HG02870 (cell line): ENCODE measurements at regions not wholly inside any gene's neighbourhood (a gene's known extent, or its start where the extent isn't known, plus 50 kb on each side); places are given as distances from the start of the nearest gene placed in this dataset.

ENCODE experiments used
- ATAC-seq: cut with Tn5 transposase; IDR thresholded peaks from one replicate; pipeline ENCODE4 v1.9.1; 2021; ENCODE audit warnings: mild to moderate bottlenecking, moderate library complexity; ENCODE audit not compliant: unreplicated experiment

GRCh38 chr2:234343372-234343771 is 153.5 kb downstream of the ARL4C start:
- ATAC-seq = no peak

- no peak for ATAC-seq
These were observed 155.4 kb downstream of the ARL4C start for GRCh38 chr2:234341306-234341985.

- ATAC-seq = no peak
These were observed 157.4 kb downstream of the ARL4C start for GRCh38 chr2:234339501-234339900.

GRCh38 chr2:234339011-234339410 is 157.9 kb downstream of the ARL4C start:
- no peak for ATAC-seq

- no peak for ATAC-seq
These were observed 161.1 kb downstream of the ARL4C start for GRCh38 chr2:234335661-234336228.

- ATAC-seq = no peak
These were observed 162.1 kb downstream of the ARL4C start for GRCh38 chr2:234334756-234335155.

- no peak for ATAC-seq
These were observed 162.7 kb downstream of the ARL4C start for GRCh38 chr2:234334151-234334550.

- no peak for ATAC-seq
These were observed 163.4 kb downstream of the ARL4C start for GRCh38 chr2:234333168-234334130.

GRCh38 chr2:234331966-234332365 is 164.9 kb downstream of the ARL4C start:
- no peak for ATAC-seq

GRCh38 chr2:234331566-234331965 is 165.3 kb downstream of the ARL4C start:
- no peak for ATAC-seq

GRCh38 chr2:234330902-234331301 is 166.0 kb downstream of the ARL4C start:
- no peak for ATAC-seq

- no peak for ATAC-seq
These were observed 167.5 kb downstream of the ARL4C start for GRCh38 chr2:234329202-234329960.

- ATAC-seq = no peak
These were observed 168.4 kb downstream of the ARL4C start for GRCh38 chr2:234328444-234328990.

GRCh38 chr2:234326694-234327093 is 170.2 kb downstream of the ARL4C start:
- no peak for ATAC-seq

- no peak for ATAC-seq
These were observed 172.8 kb downstream of the ARL4C start for GRCh38 chr2:234324116-234324515.

- no peak for ATAC-seq
These were observed 174.0 kb downstream of the ARL4C start for GRCh38 chr2:234322766-234323465.

- ATAC-seq = no peak
These were observed 176.8 kb downstream of the ARL4C start for GRCh38 chr2:234320066-234320465.

- no peak for ATAC-seq
These were observed 178.5 kb downstream of the ARL4C start for GRCh38 chr2:234318361-234318760.

GRCh38 chr2:234313558-234313957 is 183.3 kb downstream of the ARL4C start:
- ATAC-seq = no peak

GRCh38 chr2:234310166-234310565 is 186.7 kb downstream of the ARL4C start:
- ATAC-seq = no peak
